Calu3 (cell line): ENCODE measurements at regions not wholly inside any gene's neighbourhood (a gene's known extent, or its start where the extent isn't known, plus 50 kb on each side); places are given as distances from the start of the nearest gene placed in this dataset.
"Not testable (repeated sequence)": the region's sequence is repeated elsewhere in the genome, so short reads cannot be mapped to it uniquely, and the experiment has no call there.

ENCODE experiments used
- BruUV-seq: library from RNA; stranded (reverse); fragments of 400-500 nt; replicated peaks from 2 replicates; lab custom pipeline; 2021; lab: Mats Ljungman, UMichigan
- CTCF ChIA-PET: fragments of 300-600 bp; sonication (Branson Sonifier 250); formaldehyde crosslinking; loops from one replicate; lab custom pipeline; 2022; ENCODE audit warnings: antibody characterized with exemption; lab: Charles Lee
- DNase-seq: peaks from one replicate; pipeline ENCODE4 v3.0.0; 2022
- H3K27ac Mint-ChIP-seq: one replicate; pipeline ENCODE4 v1.8.0; 2022; ENCODE audit warnings: mixed read lengths; ENCODE audit not compliant: unreplicated experiment
- H3K27me3 Mint-ChIP-seq: one replicate; pipeline ENCODE4 v1.8.0; 2022; ENCODE audit warnings: mixed read lengths; ENCODE audit not compliant: unreplicated experiment
- H3K36me3 Mint-ChIP-seq: one replicate; pipeline ENCODE4 v1.8.0; 2022; ENCODE audit warnings: mild to moderate bottlenecking, moderate library complexity, mixed read lengths; ENCODE audit not compliant: insufficient read depth, unreplicated experiment
- H3K4me1 Mint-ChIP-seq: one replicate; pipeline ENCODE4 v1.8.0; 2022; ENCODE audit warnings: mild to moderate bottlenecking, low read depth, mixed read lengths; ENCODE audit not compliant: unreplicated experiment
- H3K4me3 Mint-ChIP-seq: one replicate; pipeline ENCODE4 v1.8.0; 2022; ENCODE audit warnings: mild to moderate bottlenecking, low read depth, moderate library complexity, mixed read lengths; ENCODE audit not compliant: unreplicated experiment
- H3K9me3 Mint-ChIP-seq: one replicate; pipeline ENCODE4 v1.8.0; 2022; ENCODE audit warnings: low read depth, mixed read lengths; ENCODE audit not compliant: unreplicated experiment
- intact Hi-C: fragments of 100-400 bp; cut with micrococcal nuclease; formaldehyde crosslinking; loops from one replicate; pipeline ENCODE4 v1.10.0; 2022; ENCODE audit not compliant: unreplicated experiment
- TF ChIP-seq, protein P1 (sequence below): fragments of 200-600 bp; IDR thresholded peaks from one replicate; pipeline ENCODE4 v1.8.0; 2022; ENCODE audit warnings: antibody characterized with exemption; ENCODE audit not compliant: unreplicated experiment

GRCh38 chr22:40108396-40108795, 69.3 kb upstream of the TNRC6B start:
- H3K4me3 Mint-ChIP-seq: no peak overlapping the region

GRCh38 chr22:40108926-40109325, 68.8 kb upstream of the TNRC6B start:
- H3K9me3 Mint-ChIP-seq, H3K36me3 Mint-ChIP-seq, H3K4me3 Mint-ChIP-seq, H3K27me3 Mint-ChIP-seq, BruUV-seq, intact Hi-C loops, H3K27ac Mint-ChIP-seq, DNase-seq: not testable (repeated sequence)
- H3K4me1 Mint-ChIP-seq: peaks cover 23% of the 10 kb centered on the region
- CTCF ChIA-PET: interaction anchor here (1.1 kb wide), 1 partner anchor 21 kb away, joined by 3 read pairs; no protein-coding TSS in a partner anchor

More at GRCh38 chr22:40108396-40108795, 69.3 kb upstream of the TNRC6B start:
- H3K4me1 Mint-ChIP-seq: peaks cover 23% of the 10 kb centered on the region
- no peaks in the 10 kb centered on the region for H3K27me3 Mint-ChIP-seq
- intact Hi-C loops: no loop called here
- no TSS peak for BruUV-seq
- H3K9me3 Mint-ChIP-seq: no peaks in the 10 kb centered on the region
- DNase-seq: no peak
- H3K27ac Mint-ChIP-seq: no peak overlapping the region
- H3K36me3 Mint-ChIP-seq: no peaks in the 10 kb centered on the region
- TF ChIP-seq, protein P1, sequence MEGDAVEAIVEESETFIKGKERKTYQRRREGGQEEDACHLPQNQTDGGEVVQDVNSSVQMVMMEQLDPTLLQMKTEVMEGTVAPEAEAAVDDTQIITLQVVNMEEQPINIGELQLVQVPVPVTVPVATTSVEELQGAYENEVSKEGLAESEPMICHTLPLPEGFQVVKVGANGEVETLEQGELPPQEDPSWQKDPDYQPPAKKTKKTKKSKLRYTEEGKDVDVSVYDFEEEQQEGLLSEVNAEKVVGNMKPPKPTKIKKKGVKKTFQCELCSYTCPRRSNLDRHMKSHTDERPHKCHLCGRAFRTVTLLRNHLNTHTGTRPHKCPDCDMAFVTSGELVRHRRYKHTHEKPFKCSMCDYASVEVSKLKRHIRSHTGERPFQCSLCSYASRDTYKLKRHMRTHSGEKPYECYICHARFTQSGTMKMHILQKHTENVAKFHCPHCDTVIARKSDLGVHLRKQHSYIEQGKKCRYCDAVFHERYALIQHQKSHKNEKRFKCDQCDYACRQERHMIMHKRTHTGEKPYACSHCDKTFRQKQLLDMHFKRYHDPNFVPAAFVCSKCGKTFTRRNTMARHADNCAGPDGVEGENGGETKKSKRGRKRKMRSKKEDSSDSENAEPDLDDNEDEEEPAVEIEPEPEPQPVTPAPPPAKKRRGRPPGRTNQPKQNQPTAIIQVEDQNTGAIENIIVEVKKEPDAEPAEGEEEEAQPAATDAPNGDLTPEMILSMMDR: no peak
- CTCF ChIA-PET: interaction anchor here (1.0 to 1.4 kb wide), 3 partner anchors 21 to 71 kb away, joined by 3 read pairs; no protein-coding TSS in a partner anchor

DNA sequence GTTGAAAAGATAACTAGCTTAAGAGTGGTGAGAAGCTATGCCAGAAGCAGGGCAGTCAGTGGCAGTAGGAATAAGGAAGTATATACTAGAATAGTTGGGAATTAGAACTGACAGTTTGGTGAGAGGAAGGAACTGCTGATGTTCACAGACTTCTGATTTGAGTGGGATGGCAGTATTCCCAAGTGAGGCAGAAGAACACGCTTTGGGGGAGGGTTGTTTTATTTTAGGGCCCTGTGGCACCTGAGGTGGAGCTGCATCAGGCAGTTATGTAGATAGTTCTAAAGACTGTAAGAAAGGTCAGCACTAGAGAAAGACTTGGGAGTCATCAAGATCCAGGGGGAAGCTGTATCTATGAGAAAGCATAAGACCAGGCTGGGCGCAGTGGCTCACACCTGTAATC, 66.3 kb upstream of the TNRC6B start:
- Mint-ChIP-seq H3K36me3 (no peaks in the 10 kb centered on the region), H3K27me3 (no peaks in the 10 kb centered on the region), H3K27ac (no peak overlapping the region), H3K4me1 (peaks cover 22% of the 10 kb centered on the region), H3K4me3 (no peak overlapping the region), H3K9me3 (no peaks in the 10 kb centered on the region)
- intact Hi-C loops: no loop called here
- no TSS peak for BruUV-seq
- TF ChIP-seq, protein P1: no peak
- no peak for DNase-seq
- CTCF ChIA-PET: interaction anchor here (0.5 kb wide), 1 partner anchor 1071 kb away, joined by 4 read pairs; no protein-coding TSS in a partner anchor

- intact Hi-C loops: no loop called here
These were observed 65.1 kb upstream of the TNRC6B start for GRCh38 chr22:40112595-40112994.

DNA sequence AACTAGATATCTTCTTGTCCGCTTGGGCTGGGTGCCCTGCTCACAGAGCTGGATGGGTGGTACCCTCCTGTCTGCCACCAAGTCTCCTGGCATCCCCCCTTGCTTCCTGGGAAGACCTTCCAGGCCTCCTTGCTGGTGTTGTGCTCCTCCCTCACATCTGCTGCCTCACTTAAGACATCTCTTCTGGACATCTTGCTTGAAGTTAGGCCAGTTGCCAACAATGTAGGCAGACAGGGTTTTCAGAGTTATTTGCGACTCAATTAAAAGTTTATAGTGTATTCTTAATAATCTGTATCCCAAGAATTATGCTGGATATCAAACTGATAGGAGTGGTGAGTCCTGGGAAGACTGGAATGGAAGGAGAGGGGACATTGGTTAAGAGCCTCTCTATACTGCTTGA, 64.0 kb upstream of the TNRC6B start:
- H3K36me3 Mint-ChIP-seq: no peaks in the 10 kb centered on the region
- H3K27me3 Mint-ChIP-seq: no peaks in the 10 kb centered on the region
- H3K9me3 Mint-ChIP-seq: no peaks in the 10 kb centered on the region
- BruUV-seq: no TSS peak
- H3K27ac Mint-ChIP-seq: no peak overlapping the region
- peaks cover under 1% of the 10 kb centered on the region for H3K4me1 Mint-ChIP-seq
- CTCF ChIA-PET: interaction anchor here (0.6 to 1.2 kb wide), 2 partner anchors 19 to 36 kb away, joined by 8 to 9 read pairs; no protein-coding TSS in a partner anchor
- no peak overlapping the region for H3K4me3 Mint-ChIP-seq
- TF ChIP-seq, protein P1: no peak
- no peak for DNase-seq
- intact Hi-C loops: no loop called here

More at GRCh38 chr22:40112595-40112994, 65.1 kb upstream of the TNRC6B start:
- no peak overlapping the region for H3K27ac Mint-ChIP-seq
- H3K9me3 Mint-ChIP-seq: no peaks in the 10 kb centered on the region
- BruUV-seq: no TSS peak
- H3K27me3 Mint-ChIP-seq: no peaks in the 10 kb centered on the region
- H3K4me3 Mint-ChIP-seq: no peak overlapping the region
- no peaks in the 10 kb centered on the region for H3K36me3 Mint-ChIP-seq
- CTCF ChIA-PET: no interaction called here
- H3K4me1 Mint-ChIP-seq: peaks cover 11% of the 10 kb centered on the region
- DNase-seq: no peak
- TF ChIP-seq, protein P1: no peak
